Brain microvascular endothelial cell (primary cell): ENCODE measurements at regions not wholly inside any gene's neighbourhood (a gene's known extent, or its start where the extent isn't known, plus 50 kb on each side); places are given as distances from the start of the nearest gene placed in this dataset.

ENCODE experiments used
- DNase-seq: peaks from one replicate; pipeline ENCODE4 v3.0.0-alpha.2; 2020
- H3K27ac ChIP-seq: fragments of 250-450 bp; sonication (Bioruptor Pico); 2 replicates; pipeline ENCODE4 v1.5.1; 2020; ENCODE audit warnings: mild to moderate bottlenecking, moderate library complexity
- H3K27me3 ChIP-seq: fragments of 250-450 bp; sonication (Bioruptor Pico); replicated peaks from 2 replicates; pipeline ENCODE4 v1.5.1; 2020; ENCODE audit warnings: mild to moderate bottlenecking
- H3K36me3 ChIP-seq: fragments of 250-450 bp; sonication (Bioruptor Pico); replicated peaks from 2 replicates; pipeline ENCODE4 v1.5.1; 2020; ENCODE audit warnings: mild to moderate bottlenecking
- H3K4me3 ChIP-seq: 2 replicates; pipeline ENCODE4 v1.5.1; 2011; ENCODE audit warnings: low read depth, mild to moderate bottlenecking, control low read depth, low read length, moderate library complexity
- in situ Hi-C: cut with HindIII; loops from 2 replicates; pipeline ENCODE4 v1.10.0; 2017; ENCODE audit warnings: low sequenced_read_pairs, low pct_ligation_motif_present
- TF ChIP-seq, protein P1 (sequence below): IDR thresholded peaks from 2 replicates; pipeline ENCODE4 v1.5.1; 2011; ENCODE audit warnings: low read depth, mild to moderate bottlenecking, moderate library complexity, low read length, control low read depth, inconsistent platforms; ENCODE audit errors: missing control alignments

DNA sequence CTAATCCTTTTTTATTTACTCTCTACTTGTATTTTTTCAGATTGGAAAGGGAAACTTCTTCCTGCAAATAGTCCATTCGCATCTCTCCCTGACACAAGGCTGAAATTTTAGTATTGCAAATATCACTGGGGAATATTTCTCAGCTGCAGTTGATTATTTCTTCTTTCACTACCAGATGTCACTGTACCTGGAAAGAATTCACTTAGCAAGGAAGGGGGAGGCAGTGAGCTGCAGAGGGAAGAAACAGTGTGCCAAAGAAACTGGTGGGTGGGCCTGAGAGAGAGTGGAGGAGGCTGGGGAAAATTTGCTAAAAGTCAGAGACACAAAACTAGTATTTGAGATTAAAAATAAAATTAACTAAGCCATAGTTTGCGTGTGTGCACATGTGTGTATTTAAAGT, 142.3 kb upstream of the STT3B start:
- in situ Hi-C loops: no loop called here
- H3K36me3 ChIP-seq: no peaks in the 10 kb centered on the region

DNA sequence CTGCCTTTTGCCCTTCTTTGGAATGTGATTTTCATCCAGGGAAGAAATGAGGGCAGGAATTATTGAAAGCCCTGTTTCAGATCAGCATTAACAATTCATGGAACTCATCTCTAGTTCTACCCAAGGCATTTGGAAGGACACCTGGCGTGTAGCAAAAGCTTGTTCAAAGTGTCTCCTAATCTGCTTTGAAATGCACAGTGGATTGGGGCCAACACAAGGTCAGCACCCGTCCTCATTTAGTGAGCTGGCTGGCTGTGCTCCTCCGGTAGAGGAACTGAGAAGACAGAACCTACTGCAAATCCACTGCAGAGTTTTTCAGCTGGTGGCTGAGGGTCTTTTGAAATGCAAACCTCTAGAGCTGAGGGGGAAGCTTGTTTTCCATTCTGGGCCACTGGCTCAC, 141.6 kb upstream of the STT3B start:
- H3K27ac ChIP-seq: no peak overlapping the region
- TF ChIP-seq, protein P1, sequence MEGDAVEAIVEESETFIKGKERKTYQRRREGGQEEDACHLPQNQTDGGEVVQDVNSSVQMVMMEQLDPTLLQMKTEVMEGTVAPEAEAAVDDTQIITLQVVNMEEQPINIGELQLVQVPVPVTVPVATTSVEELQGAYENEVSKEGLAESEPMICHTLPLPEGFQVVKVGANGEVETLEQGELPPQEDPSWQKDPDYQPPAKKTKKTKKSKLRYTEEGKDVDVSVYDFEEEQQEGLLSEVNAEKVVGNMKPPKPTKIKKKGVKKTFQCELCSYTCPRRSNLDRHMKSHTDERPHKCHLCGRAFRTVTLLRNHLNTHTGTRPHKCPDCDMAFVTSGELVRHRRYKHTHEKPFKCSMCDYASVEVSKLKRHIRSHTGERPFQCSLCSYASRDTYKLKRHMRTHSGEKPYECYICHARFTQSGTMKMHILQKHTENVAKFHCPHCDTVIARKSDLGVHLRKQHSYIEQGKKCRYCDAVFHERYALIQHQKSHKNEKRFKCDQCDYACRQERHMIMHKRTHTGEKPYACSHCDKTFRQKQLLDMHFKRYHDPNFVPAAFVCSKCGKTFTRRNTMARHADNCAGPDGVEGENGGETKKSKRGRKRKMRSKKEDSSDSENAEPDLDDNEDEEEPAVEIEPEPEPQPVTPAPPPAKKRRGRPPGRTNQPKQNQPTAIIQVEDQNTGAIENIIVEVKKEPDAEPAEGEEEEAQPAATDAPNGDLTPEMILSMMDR: no peak
- no peak for DNase-seq
- no peaks in the 10 kb centered on the region for H3K36me3 ChIP-seq
- no peaks in the 10 kb centered on the region for H3K27me3 ChIP-seq
- in situ Hi-C loops: no loop called here
- no peak overlapping the region for H3K4me3 ChIP-seq

More for the DNA sequence above, 142.3 kb upstream of the STT3B start:
- Histone ChIP-seq H3K4me3 (no peak overlapping the region), H3K27ac (no peak overlapping the region), H3K27me3 (no peaks in the 10 kb centered on the region)
- no peak for DNase-seq
- TF ChIP-seq, protein P1: no peak

DNA sequence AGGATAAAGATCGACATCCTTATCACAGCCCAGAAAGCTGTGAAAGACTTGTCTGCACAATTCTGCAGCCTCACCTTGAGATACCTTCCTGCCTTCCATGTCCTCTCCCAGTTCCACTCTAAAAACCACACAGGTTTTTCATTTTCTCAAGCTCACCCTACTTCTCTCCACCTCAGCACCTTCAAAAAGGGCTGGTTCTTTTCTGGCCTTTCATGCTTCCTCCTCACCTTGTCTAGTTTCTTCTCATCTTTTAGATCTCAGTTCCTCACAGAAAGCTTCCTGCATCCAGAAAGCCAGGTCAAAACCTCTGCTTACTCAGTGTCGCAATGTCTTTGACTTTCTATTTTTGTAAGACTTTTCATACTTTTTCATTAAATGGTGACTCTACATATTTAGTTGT, 140.2 kb upstream of the STT3B start:
- no peak for DNase-seq
- Histone ChIP-seq H3K27me3 (no peaks in the 10 kb centered on the region), H3K27ac (no peak overlapping the region), H3K36me3 (no peaks in the 10 kb centered on the region), H3K4me3 (no peak overlapping the region)
- in situ Hi-C loops: no loop called here
- TF ChIP-seq, protein P1: no peak

DNA sequence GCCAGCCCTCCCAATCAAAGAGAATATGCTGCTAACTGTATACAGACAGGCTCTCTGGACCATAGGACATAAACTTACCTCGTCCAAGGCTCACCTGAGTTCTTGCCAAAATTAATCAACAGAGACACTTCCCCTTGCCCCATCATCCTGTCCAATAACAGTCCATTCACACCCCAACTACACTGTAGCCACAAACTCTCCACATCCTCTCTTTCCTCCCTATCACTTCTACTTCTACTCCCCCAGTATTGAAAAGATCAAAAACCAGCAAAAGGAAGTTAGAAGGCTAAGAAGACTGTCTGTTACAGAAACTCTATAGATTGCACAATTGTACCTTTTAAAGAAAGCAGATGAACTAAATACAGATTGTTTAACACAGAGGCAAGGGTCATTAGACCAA, 133.5 kb upstream of the STT3B start:
- Histone ChIP-seq H3K27ac (no peak overlapping the region), H3K4me3 (no peak overlapping the region), H3K36me3 (no peaks in the 10 kb centered on the region), H3K27me3 (no peaks in the 10 kb centered on the region)
- DNase-seq: no peak
- TF ChIP-seq, protein P1: no peak
- in situ Hi-C loops: no loop called here

DNA sequence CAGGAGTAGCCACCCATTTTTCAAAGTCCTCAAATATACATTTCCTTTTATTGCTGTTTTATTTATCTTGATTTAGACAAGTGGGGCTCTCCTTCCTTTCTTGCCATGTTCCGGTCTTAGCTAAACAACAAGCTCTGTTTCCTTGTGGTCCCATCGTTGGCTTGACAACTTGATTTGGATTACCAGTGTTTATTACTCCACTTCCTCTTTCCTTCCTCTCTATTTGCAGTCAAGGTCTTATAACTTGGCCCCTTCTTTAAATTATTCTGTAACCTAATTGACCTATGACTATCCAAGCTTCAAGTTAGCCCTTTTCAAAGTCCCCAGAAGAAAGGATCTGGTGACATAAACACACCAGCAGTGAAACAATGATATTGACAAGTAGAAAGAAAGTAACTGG, 130.6 kb upstream of the STT3B start:
- H3K27me3 ChIP-seq: no peaks in the 10 kb centered on the region
- TF ChIP-seq, protein P1: no peak
- H3K4me3 ChIP-seq: no peak overlapping the region
- no peaks in the 10 kb centered on the region for H3K36me3 ChIP-seq
- no peak overlapping the region for H3K27ac ChIP-seq
- in situ Hi-C loops: no loop called here
- DNase-seq: no peak

DNA sequence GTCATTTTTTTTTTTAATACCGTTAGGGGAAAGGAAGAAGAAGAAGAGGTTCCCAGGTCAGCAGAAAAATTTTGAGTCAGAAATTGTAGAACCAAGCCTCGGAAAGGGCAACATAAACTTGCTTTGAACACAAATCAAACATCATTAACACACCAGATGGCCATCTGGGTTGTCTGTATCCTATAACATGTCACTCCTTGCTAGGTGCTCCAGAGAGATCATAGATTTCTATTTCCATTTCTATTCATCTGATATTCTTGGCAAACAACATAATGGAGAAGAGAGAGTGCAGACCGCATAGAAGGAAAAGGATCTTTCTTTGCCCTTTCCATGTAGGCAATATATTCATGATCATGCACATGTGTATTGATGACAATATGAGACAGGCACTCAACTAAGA, 129.5 kb upstream of the STT3B start:
- no peaks in the 10 kb centered on the region for H3K36me3 ChIP-seq
- no peak overlapping the region for H3K27ac ChIP-seq
- TF ChIP-seq, protein P1: no peak
- no peak overlapping the region for H3K4me3 ChIP-seq
- no peak for DNase-seq
- in situ Hi-C loops: no loop called here
- no peaks in the 10 kb centered on the region for H3K27me3 ChIP-seq
